Ramos (cell line): ENCODE measurements at regions not wholly inside any gene's neighbourhood (a gene's known extent, or its start where the extent isn't known, plus 50 kb on each side); places are given as distances from the start of the nearest gene placed in this dataset.
"Not testable (repeated sequence)": the region's sequence is repeated elsewhere in the genome, so short reads cannot be mapped to it uniquely, and the experiment has no call there.

Experiments used
- in situ Hi-C: fragments of 300-500 bp; cut with MboI; formaldehyde crosslinking; loops from one replicate; pipeline ENCODE4 v1.14.3; 2022; ENCODE audit warnings: low sequenced_read_pairs; ENCODE audit not compliant: unreplicated experiment

DNA sequence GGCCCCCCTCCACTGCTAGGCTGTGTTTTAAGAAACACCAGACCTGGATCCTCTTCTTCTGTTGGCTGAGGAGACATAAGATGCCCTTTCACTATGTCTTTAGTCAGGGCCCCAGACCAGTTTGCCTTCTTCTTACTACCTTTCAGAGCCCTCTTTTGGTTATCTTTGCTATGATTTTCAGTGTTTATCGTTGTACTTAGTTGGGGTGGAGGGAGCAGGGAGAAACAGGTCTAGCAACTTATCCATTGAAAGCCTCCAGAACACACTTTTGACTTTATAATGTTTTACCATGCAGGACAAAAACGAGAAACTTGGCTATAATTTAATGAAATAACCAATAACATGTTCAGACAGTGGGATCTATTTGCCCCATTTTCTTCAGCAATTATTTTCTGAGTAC, 525.2 kb downstream of the TNS3 start:
- in situ Hi-C loops, result no loop called here

DNA sequence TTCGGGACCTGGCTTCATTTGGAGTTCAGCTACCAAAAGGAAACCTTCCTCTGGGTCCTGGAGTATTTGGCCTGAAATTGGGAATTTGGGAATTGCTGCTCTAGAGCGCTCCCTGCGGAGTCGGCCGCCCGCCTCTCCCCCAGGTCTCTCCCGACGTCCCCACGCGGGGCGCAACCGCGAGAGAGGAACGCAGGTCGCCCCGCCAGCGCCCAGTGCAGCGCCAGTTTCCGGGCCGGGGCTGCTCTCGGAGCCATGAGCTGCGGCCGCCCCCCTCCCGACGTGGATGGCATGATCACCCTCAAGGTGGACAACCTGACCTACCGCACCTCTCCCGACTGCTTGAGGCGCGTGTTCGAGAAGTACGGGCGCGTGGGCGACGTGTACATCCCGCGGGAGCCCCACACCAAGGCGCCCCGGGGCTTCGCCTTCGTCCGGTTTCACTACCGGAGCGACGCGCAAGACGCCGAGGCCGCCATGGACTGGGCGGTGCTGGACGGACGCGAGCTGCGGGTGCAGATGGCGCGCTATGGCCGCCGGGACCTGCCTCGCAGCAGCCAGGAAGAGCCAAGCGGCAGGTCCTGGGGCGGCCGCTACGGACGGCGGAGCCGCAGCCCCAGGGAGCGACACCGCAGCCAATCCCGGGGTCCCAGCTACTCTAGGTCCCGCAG, 529.2 kb downstream of the TNS3 start:
- in situ Hi-C loops, result not testable (repeated sequence)

GRCh38 chr7:47049234-47049774, 532.6 kb downstream of the TNS3 start:
- in situ Hi-C loops, result no loop called here

DNA sequence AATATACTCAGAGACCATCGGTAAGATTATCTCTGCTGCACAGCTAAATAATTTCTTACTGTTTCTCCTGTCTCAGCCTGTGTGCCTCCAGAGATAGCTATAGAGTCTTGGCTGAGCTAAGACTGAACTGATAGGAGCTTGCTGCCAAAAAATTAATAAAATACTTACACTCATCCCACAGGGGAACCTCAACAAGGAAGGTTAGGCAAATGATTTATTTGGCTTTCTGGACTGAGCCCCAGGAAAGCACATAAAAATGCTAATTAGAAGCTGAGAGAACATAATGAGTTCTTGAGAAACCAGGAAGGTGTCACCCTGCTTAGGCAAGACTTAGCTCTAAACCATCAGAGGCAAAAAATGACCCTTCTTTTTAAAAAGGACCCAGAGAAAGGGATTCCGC, 534.5 kb downstream of the TNS3 start:
- in situ Hi-C loops, result no loop called here

DNA sequence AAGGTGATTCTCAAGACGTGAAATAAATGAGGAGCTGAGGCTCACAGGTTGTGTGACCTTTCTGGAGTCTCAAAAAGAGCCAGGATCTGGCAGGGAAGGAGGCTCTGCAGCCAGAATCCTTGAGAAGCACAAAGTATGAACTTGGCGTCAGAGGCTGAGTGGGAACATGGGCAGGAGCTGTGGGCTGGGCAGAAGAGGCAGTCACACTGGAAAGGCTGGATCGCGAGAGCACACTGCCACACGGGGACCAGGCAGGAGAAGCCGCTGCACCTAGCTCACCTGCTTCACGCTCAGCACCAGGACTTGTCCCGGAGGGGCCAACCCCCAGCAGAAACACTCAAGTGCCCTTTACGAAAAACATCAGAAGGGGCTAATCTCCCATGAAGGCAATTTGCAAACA, 535.0 kb downstream of the TNS3 start:
- in situ Hi-C loops, result no loop called here

GRCh38 chr7:47045207-47046051, 536.5 kb downstream of the TNS3 start:
- in situ Hi-C loops, result no loop called here

DNA sequence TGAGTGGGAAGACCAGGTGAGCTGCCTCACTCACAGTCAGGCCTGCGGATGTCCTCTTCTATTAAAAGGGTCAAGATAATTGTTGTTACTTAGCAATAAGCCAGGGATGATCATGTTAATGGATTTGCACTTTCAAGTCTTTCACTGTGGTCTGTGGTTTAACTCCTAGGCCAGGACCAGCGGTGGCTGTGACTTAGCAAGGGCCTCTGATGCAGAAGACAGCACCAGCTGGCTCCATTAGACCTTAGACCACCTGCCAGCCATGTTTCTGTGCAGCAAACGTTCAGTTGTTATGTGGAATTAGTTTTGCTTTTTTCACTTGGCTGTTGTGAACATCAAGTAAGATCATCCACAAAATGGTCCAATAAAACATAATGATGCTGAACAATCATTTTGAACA, 537.3 kb downstream of the TNS3 start:
- in situ Hi-C loops, result no loop called here

- in situ Hi-C loops, result no loop called here
Observed at GRCh38 chr7:47043304-47043703, 538.6 kb downstream of the TNS3 start.

DNA sequence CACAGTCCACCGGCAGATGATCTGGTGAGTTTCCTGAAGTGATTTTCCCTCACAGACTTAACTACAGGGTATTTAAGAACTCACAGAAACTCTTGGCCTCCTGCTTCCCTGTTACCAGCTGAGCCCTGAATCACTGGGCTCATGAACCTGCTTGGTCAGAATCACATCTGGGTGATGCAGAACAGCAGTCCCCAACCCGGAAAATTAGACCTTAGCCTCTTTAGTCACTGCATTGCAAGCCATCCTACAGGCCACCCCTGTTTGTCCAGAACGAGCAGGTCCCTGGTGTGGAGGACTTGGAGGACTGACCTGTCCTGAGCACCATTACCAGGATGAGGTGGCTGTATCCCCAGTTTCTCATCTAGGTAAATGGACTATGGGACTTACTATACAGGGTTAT, 539.2 kb downstream of the TNS3 start:
- in situ Hi-C loops, result no loop called here

DNA sequence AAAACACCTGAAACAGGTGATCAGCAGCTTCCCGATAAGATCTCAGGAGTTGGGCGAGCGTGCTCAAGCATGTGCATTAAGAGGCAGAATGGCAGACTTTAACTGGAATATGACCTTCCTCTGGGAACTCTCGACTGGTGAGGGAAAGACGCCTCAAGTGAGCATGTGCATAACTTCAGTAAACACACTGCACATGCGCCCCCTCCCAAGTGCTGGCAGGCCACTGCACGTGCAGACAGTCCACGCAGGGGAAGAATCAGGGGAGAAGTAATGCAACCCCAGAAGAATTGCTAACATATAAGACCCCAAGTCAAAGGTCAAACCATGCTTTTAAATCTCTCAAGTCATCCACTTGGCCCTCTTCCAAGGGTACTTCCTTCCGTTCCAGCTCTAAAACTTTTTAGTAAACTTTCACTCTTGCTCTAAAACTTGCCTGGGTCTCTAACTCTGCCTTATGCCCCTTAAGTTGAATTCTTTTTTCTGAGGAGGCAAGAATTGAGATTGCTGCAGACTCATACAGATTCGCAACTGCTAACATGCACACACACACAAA, 541.0 kb downstream of the TNS3 start:
- in situ Hi-C loops, result no loop called here

DNA sequence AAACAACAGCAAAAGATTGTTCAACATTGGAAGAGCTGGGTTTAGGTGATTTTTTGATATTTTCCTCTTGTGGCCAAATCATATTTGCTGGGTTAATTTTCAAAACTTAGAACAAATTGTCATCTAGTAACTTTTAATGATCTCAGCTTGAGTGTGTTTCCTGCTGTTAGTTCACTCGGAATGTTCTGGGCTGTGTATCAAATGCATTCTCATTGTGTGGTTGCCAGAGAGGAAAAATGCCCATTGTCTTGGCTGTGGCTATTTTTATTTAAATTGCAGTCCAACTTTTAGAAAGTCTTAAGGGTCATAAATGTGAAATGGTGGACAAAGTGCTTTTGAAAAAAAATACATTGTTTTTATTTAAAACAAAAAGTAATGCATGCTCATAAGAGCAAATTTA, 542.0 kb downstream of the TNS3 start:
- in situ Hi-C loops, result no loop called here

DNA sequence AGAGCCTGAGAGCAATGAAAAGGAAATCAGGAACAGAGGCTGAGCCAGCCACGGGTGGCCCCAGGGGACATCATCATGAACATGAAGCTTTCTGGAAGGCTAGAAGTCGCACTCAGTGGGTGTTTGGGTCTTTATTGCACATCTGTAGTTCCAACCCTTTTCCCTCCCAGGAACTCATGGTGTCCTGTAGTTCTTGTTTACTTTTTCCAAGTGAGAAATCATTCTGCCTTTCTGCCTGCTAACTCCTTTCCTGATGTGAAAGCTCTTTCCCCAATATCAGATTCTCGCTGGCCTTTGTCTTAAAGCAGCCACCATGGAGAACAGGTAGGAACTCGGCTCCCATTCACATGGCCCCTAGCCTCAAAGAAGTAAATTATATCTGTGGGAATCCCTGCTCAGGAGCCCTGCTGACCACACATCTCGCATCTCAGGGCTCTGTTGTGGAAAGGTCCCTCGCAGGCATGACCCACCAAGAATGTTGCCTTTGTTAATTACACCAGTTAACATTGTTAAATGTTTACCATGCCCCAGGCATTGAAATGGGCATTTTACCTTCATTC, 542.7 kb downstream of the TNS3 start:
- in situ Hi-C loops, result no loop called here

- in situ Hi-C loops, result no loop called here
Observed at GRCh38 chr7:47038621-47039020, 543.3 kb downstream of the TNS3 start.

- in situ Hi-C loops, result no loop called here
Observed at GRCh38 chr7:47037607-47038006, 544.3 kb downstream of the TNS3 start.

- in situ Hi-C loops, result no loop called here
Observed at GRCh38 chr7:47036909-47037308, 545.0 kb downstream of the TNS3 start.

- in situ Hi-C loops, result no loop called here
Observed at GRCh38 chr7:47035522-47035921, 546.4 kb downstream of the TNS3 start.

DNA sequence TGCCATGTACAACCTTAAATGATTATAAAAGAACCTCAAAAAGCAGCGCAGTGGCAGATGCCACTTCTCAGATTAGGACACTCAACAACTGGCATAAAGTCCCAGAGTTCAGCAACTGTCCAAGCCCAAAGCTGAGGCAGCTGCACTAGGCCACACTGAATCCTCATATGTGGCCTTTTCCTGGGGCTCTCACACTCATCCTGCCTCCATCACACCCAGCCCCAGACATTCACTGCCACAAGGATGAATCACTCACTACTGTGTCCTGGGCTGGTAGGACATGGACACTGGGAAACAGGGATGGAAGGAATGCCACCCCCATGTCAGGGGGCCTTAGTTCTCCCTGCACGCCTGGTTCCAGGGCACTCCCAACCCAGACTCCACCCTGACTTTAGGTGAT, 547.7 kb downstream of the TNS3 start:
- in situ Hi-C loops, result no loop called here

- in situ Hi-C loops, result no loop called here
Observed at GRCh38 chr7:47032536-47032908, 549.4 kb downstream of the TNS3 start.

DNA sequence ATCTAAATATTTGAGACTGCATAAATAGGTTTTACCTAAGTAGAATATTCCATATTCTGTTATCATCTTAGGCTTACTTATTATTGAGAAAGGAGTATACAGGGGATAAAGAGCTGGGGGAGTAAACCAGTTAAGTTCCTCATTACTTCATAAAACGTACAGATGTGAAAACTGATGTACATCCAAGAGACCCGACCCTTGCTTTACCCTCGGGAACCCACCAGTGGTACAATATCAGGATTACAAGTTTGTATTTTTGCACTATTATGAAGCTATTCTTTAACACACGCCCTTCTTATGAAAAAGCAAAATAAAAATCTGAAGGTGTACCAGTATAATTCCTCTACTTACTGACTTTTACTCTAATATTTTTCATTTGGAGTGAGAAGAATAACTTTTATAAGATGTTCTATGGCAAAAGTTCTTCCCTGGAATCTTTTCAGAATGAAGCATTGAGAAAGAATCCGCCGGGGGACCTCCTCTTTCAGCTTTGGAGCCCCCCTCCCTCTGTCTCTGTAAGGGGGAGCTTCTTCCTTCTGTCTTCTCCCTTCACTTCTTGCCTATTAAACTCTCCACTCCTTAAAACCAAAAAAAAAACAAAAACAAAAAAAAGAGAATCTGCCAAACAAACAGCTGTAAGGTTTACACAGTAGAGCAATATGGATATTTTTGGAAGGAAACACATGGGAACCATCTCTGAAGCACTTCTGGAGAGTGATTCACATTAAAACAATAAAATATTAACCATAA, 550.0 kb downstream of the TNS3 start:
- in situ Hi-C loops, result no loop called here

DNA sequence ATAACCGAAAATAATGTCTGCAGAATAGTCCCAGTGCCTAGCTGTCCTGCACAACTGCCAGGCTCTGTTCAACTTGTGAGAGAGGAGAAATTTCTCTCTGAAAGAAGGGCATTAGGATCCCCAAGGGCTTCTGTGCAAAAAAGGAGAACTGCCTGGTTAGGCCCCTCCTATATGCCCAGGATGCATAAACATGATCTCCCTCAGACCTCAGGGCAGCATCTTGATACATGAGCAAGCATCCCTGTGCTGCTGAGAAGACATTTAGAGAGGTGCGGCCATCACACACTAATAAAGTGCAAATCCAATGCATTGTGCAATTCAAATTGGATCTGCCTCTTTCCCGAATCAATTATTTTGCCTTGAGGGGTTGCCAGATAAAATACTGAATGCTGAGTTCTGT, 553.6 kb downstream of the TNS3 start:
- in situ Hi-C loops, result no loop called here
